Choroid plexus epithelial cell (primary cell): ENCODE measurements at regions not wholly inside any gene's neighbourhood (a gene's known extent, or its start where the extent isn't known, plus 50 kb on each side); places are given as distances from the start of the nearest gene placed in this dataset.

Source experiments
- DNase-seq: peaks from one replicate; pipeline ENCODE4 v3.0.0-alpha.2; 2010; ENCODE audit warnings: low read depth
- H3K4me3 ChIP-seq: 2 replicates; pipeline ENCODE4 v1.5.1; 2011; ENCODE audit warnings: low read depth, mild to moderate bottlenecking, control low read depth, low read length, moderate library complexity
- TF ChIP-seq, protein P1 (sequence below): conservative IDR thresholded peaks from 2 replicates; pipeline ENCODE4 v1.5.1; 2011; ENCODE audit warnings: low read depth, mild to moderate bottlenecking, control low read depth, inconsistent platforms, low read length, moderate library complexity

DNA sequence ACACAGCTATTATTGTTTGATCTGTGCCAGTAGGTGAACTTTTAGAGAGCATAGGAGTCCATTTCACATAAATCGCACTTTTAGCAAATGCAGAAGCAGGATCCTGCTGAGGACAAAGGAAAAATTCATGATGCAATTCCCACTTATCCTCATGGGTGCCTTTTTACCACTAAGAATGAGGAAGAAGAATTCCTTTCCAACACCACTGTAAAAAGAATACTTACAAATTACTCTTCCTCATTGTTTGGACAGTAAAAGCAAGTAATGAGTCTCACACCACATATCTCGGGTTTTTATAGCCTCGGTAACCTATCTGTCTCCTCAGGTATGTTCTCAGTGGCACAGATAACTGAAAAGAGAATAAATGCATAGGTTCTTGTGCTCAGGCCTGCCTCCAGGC is 238.5 kb downstream of the MTX2 start:
- no peak for DNase-seq

DNA sequence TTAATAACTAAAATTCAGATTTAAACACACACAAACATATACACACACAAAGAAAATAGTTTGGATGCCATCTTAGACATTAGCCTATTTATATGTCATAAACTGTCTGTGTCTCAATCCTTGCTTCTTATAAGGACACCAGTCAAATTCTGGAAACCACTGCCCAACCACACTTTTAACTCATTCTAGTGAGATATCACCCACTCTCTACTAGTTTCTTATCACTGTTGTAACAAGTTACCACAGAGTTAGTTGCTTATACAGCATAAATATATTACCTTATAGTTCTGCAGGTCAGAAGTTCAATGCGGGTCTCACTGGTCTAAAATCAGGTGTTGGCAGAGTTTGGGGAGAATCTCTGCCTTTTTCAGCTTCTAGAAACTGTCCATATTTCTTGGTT is 239.1 kb downstream of the MTX2 start:
- no peak overlapping the region for H3K4me3 ChIP-seq
- TF ChIP-seq, protein P1, sequence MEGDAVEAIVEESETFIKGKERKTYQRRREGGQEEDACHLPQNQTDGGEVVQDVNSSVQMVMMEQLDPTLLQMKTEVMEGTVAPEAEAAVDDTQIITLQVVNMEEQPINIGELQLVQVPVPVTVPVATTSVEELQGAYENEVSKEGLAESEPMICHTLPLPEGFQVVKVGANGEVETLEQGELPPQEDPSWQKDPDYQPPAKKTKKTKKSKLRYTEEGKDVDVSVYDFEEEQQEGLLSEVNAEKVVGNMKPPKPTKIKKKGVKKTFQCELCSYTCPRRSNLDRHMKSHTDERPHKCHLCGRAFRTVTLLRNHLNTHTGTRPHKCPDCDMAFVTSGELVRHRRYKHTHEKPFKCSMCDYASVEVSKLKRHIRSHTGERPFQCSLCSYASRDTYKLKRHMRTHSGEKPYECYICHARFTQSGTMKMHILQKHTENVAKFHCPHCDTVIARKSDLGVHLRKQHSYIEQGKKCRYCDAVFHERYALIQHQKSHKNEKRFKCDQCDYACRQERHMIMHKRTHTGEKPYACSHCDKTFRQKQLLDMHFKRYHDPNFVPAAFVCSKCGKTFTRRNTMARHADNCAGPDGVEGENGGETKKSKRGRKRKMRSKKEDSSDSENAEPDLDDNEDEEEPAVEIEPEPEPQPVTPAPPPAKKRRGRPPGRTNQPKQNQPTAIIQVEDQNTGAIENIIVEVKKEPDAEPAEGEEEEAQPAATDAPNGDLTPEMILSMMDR, result no peak
- no peak for DNase-seq

More for the DNA sequence above, 238.5 kb downstream of the MTX2 start:
- TF ChIP-seq, protein P1, result no peak
- no peak overlapping the region for H3K4me3 ChIP-seq

DNA sequence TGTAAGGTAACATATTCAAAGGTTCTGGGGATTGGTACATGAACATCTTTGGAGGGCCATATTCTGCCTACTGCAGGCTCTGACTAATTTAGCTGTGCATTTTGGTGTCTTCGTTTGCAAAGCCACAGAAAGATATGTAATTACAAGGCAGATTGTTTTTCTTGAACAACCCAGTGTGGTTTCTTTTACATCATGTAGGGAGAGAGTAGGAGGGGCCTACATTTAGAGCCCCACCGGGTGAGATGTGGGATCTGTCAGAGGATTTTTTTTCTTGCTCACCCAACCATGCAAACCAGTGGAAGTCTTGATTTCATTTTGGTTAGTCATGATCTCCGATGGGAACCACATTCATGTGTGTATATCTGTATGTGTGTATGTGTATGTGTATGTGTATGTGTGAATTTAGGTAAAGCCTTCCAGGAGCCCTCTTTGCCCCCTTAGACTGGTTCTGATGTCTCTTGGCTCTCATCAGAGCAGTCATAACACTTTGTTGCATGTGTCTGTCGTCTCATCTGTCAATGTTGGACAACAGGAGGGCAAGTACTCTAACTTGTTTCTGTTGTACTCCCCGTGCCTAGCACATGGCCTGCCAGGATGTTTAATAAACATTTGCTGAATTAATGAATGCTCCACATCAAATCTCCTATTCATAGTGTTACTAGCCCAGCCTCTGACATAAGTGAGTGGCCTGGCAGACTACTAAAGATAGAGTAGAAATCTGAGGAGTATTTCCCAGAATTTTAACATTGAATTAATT is 239.9 kb downstream of the MTX2 start:
- DNase-seq, result no peak
- no peak overlapping the region for H3K4me3 ChIP-seq
- TF ChIP-seq, protein P1, result no peak

DNA sequence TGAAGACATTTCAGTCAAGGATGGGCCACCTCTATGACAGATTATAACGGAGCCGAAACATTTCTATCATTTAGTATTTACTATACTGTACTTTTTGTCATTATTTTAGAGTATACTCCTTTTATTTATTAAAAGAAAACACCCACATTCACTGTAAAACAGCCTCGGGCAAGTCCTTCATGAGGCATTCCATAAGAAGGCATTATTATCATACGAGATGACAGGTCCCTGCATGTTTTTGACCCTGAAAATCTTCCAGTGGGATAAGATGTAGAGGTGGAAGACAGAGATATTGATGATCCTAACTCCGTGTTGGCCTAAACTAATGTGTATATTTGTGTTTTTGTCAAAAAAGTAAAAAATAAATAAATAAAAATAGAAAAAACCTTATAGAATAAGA is 245.0 kb downstream of the MTX2 start:
- DNase-seq, result no peak
- H3K4me3 ChIP-seq, result no peak overlapping the region
- TF ChIP-seq, protein P1, result no peak

DNA sequence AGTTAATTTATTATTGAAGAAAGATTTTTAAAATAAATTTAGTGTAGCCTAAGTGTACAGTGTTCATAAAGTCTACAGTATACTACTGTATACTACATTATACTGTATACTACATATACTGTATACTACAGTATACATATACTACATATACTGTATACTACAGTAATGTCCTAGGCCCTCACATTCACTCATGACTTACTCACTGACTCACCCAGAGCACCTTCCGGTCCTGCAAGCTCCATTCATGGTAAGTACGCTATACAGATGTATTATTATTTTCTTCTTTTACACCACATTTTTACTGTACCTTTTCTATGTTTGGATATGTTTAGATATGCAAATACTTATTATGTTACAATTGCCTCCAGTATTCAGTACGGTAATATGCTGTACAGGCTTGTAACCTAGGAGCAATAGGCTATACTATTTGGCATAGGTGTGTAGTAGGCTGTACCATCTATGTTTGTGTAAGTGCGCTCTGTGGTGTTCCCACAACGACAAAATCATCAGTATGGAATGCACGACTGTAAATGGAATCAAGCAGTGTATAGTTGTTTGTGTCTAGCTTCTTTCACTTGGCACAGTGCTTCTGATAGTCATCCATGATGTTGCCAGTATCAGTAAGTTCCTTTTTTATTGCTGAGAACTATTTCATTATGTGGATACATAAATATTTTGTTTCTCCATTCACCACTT is 245.7 kb downstream of the MTX2 start:
- DNase-seq, result no peak
- TF ChIP-seq, protein P1, result no peak
- H3K4me3 ChIP-seq, result no peak overlapping the region

DNA sequence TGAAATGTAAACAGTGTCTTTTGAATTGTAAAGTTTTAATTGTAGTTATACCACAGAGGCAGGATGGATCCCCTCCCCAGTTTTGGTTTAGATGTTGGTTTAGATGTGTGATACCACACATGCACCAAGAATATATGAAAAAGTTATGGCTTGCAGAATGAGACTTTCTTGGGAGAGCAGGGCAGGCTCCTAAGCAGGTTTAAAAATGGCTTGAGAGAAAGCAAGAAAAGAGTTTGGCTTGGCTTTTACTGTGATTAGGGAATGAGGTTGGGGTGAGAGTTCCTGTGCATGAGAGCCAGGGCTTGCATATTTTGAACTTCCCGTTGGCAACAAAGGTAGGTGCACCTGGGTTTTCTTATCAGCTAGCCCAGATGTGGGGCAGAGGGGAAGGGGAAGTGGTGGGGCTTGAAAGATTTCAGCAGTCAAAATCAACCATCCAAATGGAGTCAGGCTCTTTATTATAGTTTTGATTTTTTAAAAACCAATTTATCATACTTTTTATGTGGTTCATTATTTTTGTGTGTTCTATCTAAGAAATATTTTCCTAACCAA is 246.9 kb downstream of the MTX2 start:
- TF ChIP-seq, protein P1, result no peak
- DNase-seq, result no peak
- H3K4me3 ChIP-seq, result no peak overlapping the region
